HCT116 (cell line): ENCODE measurements at regions not wholly inside any gene's neighbourhood (a gene's known extent, or its start where the extent isn't known, plus 50 kb on each side); places are given as distances from the start of the nearest gene placed in this dataset.

Experiments used
- ATAC-seq: fragments of 200-7000 bp; cut with Tn5 transposase; 2 replicates; pipeline ENCODE4 v1.9.1; 2020; ENCODE audit warnings: mild to moderate bottlenecking, moderate library complexity
- BruUV-seq: library from RNA; stranded (reverse); fragments of 400-500 nt; replicated peaks from 2 replicates; lab custom pipeline; 2021; lab: Mats Ljungman, UMichigan
- CTCF ChIA-PET: fragments of 300-600 bp; sonication (Branson Sonifier 250); formaldehyde crosslinking; loops from one replicate; lab custom pipeline; 2021; ENCODE audit warnings: antibody characterized with exemption; lab: Charles Lee
- POLR2A ChIA-PET: fragments of 300-600, 350-600 bp; sonication (Branson Sonifier 250); formaldehyde crosslinking; loops from one replicate; lab custom pipeline; 2021; ENCODE audit warnings: antibody characterized with exemption; lab: Charles Lee
- RAD21 ChIA-PET, 2 experiments: fragments of 300-600 bp; sonication (Branson Sonifier 250); formaldehyde crosslinking; loops; one replicate each; lab custom pipeline; 2023; ENCODE audit warnings: low total read pairs in 2 of 2; ENCODE audit not compliant: uncharacterized antibody in 2 of 2, unreplicated experiment in 2 of 2, low non-redundant PET in 1 of 2; lab: Charles Lee
- DNase-seq: peaks from one replicate; pipeline ENCODE4 v3.0.0-alpha.2; 2010; ENCODE audit warnings: low read depth, low spot score
- H2AFZ ChIP-seq: fragments of 200-600 bp; shearing (Covaris generic), sonication (generic); 2 replicates; pipeline ENCODE4 v1.6.1; 2017; ENCODE audit warnings: low read depth, mixed run types, mixed read lengths, antibody characterized with exemption, low read length; ENCODE audit not compliant: poor library complexity, severe bottlenecking
- H3K27ac ChIP-seq: 2 replicates; pipeline ENCODE4 v1.5.1; 2012; ENCODE audit warnings: low read depth, low read length
- H3K27me3 ChIP-seq: fragments of 200-600 bp; sonication (generic); 2 replicates; pipeline ENCODE4 v1.6.1; 2016; ENCODE audit warnings: mixed run types, low read length, mixed read lengths; ENCODE audit not compliant: insufficient read depth
- H3K36me3 ChIP-seq, 2 experiments: fragments of 200-500 bp in 1 of 2; fragments of 200-600 bp in 1 of 2; sonication (Bioruptor generic) in 1 of 2; sonication (generic) in 1 of 2; 2 replicates each; pipeline versions ENCODE4 v1.5.1 to v1.6.1; 2014 to 2016; ENCODE audit warnings: low read length in 2 of 2, inconsistent platforms in 1 of 2, mixed read lengths in 1 of 2, mixed run types in 1 of 2; ENCODE audit not compliant: insufficient read depth in 2 of 2, control insufficient read depth in 1 of 2
- H3K4me1 ChIP-seq, 2 experiments: fragments of 200-600 bp in 1 of 2; sonication (generic) in 1 of 2; 2 replicates each; pipeline versions ENCODE4 v1.5.1 to v1.6.1; 2012 to 2017; ENCODE audit warnings: low read length in 2 of 2, inconsistent platforms in 1 of 2, mild to moderate bottlenecking in 1 of 2, mixed read lengths in 1 of 2, mixed run types in 1 of 2, moderate library complexity in 1 of 2; ENCODE audit not compliant: insufficient read depth in 2 of 2, control insufficient read depth in 1 of 2
- H3K4me2 ChIP-seq: fragments of 200-600 bp; sonication (generic); 2 replicates; pipeline ENCODE4 v1.6.1; 2017; ENCODE audit warnings: mixed run types, low read length, mixed read lengths
- H3K4me3 ChIP-seq, 2 experiments: fragments of 200-600 bp in 1 of 2; sonication (generic) in 1 of 2; replicated peaks in 1 of 2; 2 replicates each; pipeline ENCODE4 v1.5.1; 2011 to 2016; ENCODE audit warnings: low read length in 2 of 2, control low read depth in 1 of 2, low read depth in 1 of 2, mild to moderate bottlenecking in 1 of 2, mixed read lengths in 1 of 2, mixed run types in 1 of 2
- H3K79me2 ChIP-seq: fragments of 200-600 bp; sonication (generic); 2 replicates; pipeline ENCODE4 v1.6.1; 2017; ENCODE audit warnings: mild to moderate bottlenecking, mixed run types, low read length, moderate library complexity, mixed read lengths; ENCODE audit not compliant: insufficient read depth
- H3K9ac ChIP-seq: fragments of 200-600 bp; sonication (generic); 2 replicates; pipeline ENCODE4 v1.6.1; 2016; ENCODE audit warnings: low read length, mixed read lengths
- H3K9me2 ChIP-seq: fragments of 200-600 bp; sonication (generic), shearing (Covaris generic); 2 replicates; pipeline ENCODE4 v1.6.1; 2017; ENCODE audit warnings: mixed run types, mild to moderate bottlenecking, moderate library complexity; ENCODE audit not compliant: insufficient read depth
- H3K9me3 ChIP-seq, 2 experiments: fragments of 200-500 bp in 1 of 2; fragments of 200-600 bp in 1 of 2; sonication (Bioruptor generic) in 1 of 2; sonication (generic) in 1 of 2; 2 replicates each; pipeline ENCODE4 v1.6.1; 2014 to 2017; ENCODE audit warnings: low read length in 2 of 2, mixed read lengths in 2 of 2, inconsistent platforms in 1 of 2, low read depth in 1 of 2, mild to moderate bottlenecking in 1 of 2, mixed run types in 1 of 2, moderate library complexity in 1 of 2; ENCODE audit not compliant: control insufficient read depth in 1 of 2, insufficient read depth in 1 of 2
- H4K20me1 ChIP-seq: fragments of 200-600 bp; sonication (generic), shearing (Covaris generic); 2 replicates; pipeline ENCODE4 v1.6.1; 2017; ENCODE audit warnings: mixed run types, mild to moderate bottlenecking, moderate library complexity; ENCODE audit not compliant: insufficient read depth
- CBX3 ChIP-seq: IDR thresholded peaks from 2 replicates; pipeline ENCODE4 v1.6.1; 2012; ENCODE audit warnings: low read depth
- ELF1 ChIP-seq: IDR thresholded peaks from 2 replicates; pipeline ENCODE4 v1.6.1; 2012; ENCODE audit warnings: low read depth, borderline replicate concordance
- JUND ChIP-seq: IDR thresholded peaks from 2 replicates; pipeline ENCODE4 v1.6.1; 2012
- POLR2AphosphoS5 ChIP-seq: IDR thresholded peaks from 2 replicates; pipeline ENCODE4 v1.6.1; 2011; ENCODE audit warnings: mild to moderate bottlenecking, low read depth, low read length, moderate library complexity
- REST ChIP-seq: IDR thresholded peaks from 2 replicates; pipeline ENCODE4 v1.6.1; 2012; ENCODE audit warnings: low read depth
- SIN3A ChIP-seq: IDR thresholded peaks from 2 replicates; pipeline ENCODE4 v1.6.1; 2012; ENCODE audit warnings: low read depth
- TCF7L2 ChIP-seq: IDR thresholded peaks from 2 replicates; pipeline ENCODE4 v1.7.0; 2011; ENCODE audit warnings: borderline replicate concordance, inconsistent platforms; ENCODE audit not compliant: insufficient read depth, insufficient read length; ENCODE audit errors: extremely low read depth
- YY1 ChIP-seq: IDR thresholded peaks from 2 replicates; pipeline ENCODE4 v1.6.1; 2011; ENCODE audit warnings: low read length, low read depth, moderate library complexity, mild to moderate bottlenecking; ENCODE audit not compliant: insufficient replicate concordance; ENCODE audit errors: extremely low read depth
- ZNF274 ChIP-seq: fragments of 200-500 bp; sonication (Bioruptor generic); IDR thresholded peaks from 2 replicates; pipeline ENCODE4 v1.6.1; 2014; ENCODE audit warnings: mild to moderate bottlenecking, low read depth, low read length, inconsistent platforms
- intact Hi-C: fragments of 100-400 bp; cut with micrococcal nuclease; formaldehyde crosslinking; loops from 2 replicates; pipeline ENCODE4 v1.10.0; 2022
- TF ChIP-seq, protein P1 (sequence below), 3 experiments: fragments of 200-600 bp in 1 of 3; sonication (generic) in 1 of 3; IDR thresholded peaks in 2 of 3; conservative IDR thresholded peaks in 1 of 3; 2 replicates each; pipeline ENCODE4 v1.5.1; 2012 to 2017; ENCODE audit warnings: low read depth in 2 of 3, low read length in 2 of 3, antibody characterized with exemption in 1 of 3, borderline replicate concordance in 1 of 3, control low read depth in 1 of 3, mild to moderate bottlenecking in 1 of 3, mixed read lengths in 1 of 3, mixed run types in 1 of 3, moderate library complexity in 1 of 3; ENCODE audit not compliant: insufficient read depth in 1 of 3
- TF ChIP-seq, protein P2 (sequence below): IDR thresholded peaks from 2 replicates; pipeline ENCODE4 v1.6.1; 2012

DNA sequence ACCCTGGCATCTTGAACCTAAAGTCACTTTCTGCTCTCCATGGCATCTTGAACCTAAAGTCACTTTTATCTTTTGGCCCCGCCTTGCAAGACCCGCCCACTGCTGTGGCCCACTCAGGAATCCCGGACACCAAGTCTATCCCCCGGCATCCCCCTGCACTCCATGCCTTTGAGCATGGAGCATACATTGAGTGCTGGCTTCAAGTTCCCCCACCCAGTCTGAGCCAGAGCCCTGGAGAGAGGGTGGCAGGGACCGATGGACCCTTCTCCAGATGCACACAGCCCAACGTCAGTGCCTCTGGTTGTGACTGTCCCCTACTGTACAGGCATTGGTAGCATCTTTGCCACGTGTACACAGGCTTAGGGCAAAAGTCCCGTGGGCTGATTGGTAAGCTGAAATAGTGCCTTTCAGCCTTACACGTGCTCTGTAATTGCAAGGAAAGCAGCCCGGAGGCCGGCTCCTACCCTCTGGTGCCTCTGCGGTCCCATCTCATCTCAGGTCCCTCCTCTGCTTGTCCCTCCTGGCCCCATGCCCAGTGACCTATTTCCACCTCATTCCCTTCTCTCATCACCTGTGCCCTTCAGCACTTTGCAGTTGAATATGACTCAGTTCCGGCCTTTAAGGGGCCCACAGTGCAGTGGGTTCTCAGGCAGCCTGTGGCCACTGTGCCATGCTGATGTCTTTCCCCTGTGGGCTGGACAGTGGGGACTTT lies 154.0 kb downstream of the INHBB start:
- DNase-seq = no peak

DNA sequence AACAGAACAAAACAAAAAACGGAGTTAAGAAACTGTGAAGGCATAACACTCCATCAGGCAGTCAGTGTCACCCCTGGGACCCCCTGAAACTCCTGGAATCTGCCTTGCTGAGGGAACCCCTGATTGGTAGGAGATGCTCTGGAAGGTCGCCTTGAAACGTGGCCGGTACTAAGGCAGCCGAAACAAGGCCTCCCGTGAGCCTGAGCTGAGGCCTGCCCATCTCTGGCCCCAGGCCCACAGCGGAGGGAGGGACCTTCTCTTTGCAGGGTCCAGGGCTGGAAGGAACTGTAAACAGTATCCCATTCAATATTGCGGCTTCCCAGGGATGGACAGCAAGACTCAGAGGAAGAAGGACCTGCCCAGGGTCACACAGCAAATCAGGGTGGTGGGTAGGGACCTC lies 155.7 kb downstream of the INHBB start:
- H3K27ac ChIP-seq = no peak overlapping the region
- no peaks in the 10 kb centered on the region for H3K9me3 ChIP-seq
- H3K4me2 ChIP-seq = no peak overlapping the region
- H3K9me2 ChIP-seq = no peaks in the 10 kb centered on the region
- POLR2A ChIA-PET = no interaction called here
- H4K20me1 ChIP-seq = no peaks in the 10 kb centered on the region
- no peak overlapping the region for H2AFZ ChIP-seq
- no peaks in the 10 kb centered on the region for H3K27me3 ChIP-seq
- no peaks in the 10 kb centered on the region for H3K79me2 ChIP-seq
- no peaks in the 10 kb centered on the region; a peak in 1 of 4 replicates for H3K4me1 ChIP-seq
- BruUV-seq = no TSS peak
- ATAC-seq (no peak), DNase-seq (no peak)
- CTCF ChIA-PET = no interaction called here
- RAD21 ChIA-PET = no interaction called here
- no peaks in the 10 kb centered on the region for H3K36me3 ChIP-seq
- H3K4me3 ChIP-seq = no peak overlapping the region
- H3K9ac ChIP-seq = no peak overlapping the region
- intact Hi-C loops = no loop called here
- TF ChIP-seq CBX3 = no peak
- TF ChIP-seq ZNF274 = no peak
- TF ChIP-seq, protein P1, sequence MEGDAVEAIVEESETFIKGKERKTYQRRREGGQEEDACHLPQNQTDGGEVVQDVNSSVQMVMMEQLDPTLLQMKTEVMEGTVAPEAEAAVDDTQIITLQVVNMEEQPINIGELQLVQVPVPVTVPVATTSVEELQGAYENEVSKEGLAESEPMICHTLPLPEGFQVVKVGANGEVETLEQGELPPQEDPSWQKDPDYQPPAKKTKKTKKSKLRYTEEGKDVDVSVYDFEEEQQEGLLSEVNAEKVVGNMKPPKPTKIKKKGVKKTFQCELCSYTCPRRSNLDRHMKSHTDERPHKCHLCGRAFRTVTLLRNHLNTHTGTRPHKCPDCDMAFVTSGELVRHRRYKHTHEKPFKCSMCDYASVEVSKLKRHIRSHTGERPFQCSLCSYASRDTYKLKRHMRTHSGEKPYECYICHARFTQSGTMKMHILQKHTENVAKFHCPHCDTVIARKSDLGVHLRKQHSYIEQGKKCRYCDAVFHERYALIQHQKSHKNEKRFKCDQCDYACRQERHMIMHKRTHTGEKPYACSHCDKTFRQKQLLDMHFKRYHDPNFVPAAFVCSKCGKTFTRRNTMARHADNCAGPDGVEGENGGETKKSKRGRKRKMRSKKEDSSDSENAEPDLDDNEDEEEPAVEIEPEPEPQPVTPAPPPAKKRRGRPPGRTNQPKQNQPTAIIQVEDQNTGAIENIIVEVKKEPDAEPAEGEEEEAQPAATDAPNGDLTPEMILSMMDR (IDR thresholded peaks at IDR 0.05 in 2 of 3, conservative IDR thresholded peaks at IDR 0.05 in 1 of 3; ENCODE audit: borderline replicate concordance in 1 of 3, insufficient read depth in 1 of 3, low read depth in 2 of 3, low read length in 2 of 3) = no peak
- TF ChIP-seq JUND = no peak
- TF ChIP-seq ELF1 = no peak
- no peak for TF ChIP-seq YY1
- TF ChIP-seq POLR2AphosphoS5 = no peak
- no peak for TF ChIP-seq REST
- TF ChIP-seq SIN3A = no peak

More for the DNA sequence above, 154.0 kb downstream of the INHBB start:
- Histone ChIP-seq H3K4me2 (no peak overlapping the region), H3K9me2 (no peaks in the 10 kb centered on the region), H3K4me1 (no peaks in the 10 kb centered on the region; a peak in 1 of 4 replicates), H3K36me3 (no peaks in the 10 kb centered on the region), H3K9me3 (no peaks in the 10 kb centered on the region), H3K9ac (no peak overlapping the region), H3K4me3 (no peak overlapping the region), H2AFZ (no peak overlapping the region), H3K27me3 (no peaks in the 10 kb centered on the region)
- no TSS peak for BruUV-seq
- ATAC-seq = no peak
- TF ChIP-seq, protein P2, sequence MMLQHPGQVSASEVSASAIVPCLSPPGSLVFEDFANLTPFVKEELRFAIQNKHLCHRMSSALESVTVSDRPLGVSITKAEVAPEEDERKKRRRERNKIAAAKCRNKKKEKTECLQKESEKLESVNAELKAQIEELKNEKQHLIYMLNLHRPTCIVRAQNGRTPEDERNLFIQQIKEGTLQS = no peak
- peak; percentile 6 for TF ChIP-seq TCF7L2
- TF ChIP-seq, all 23 proteins: peak for 1
- RAD21 ChIA-PET = no interaction called here
- POLR2A ChIA-PET = no interaction called here
- Histone ChIP-seq H4K20me1 (no peaks in the 10 kb centered on the region), H3K27ac (no peak overlapping the region), H3K79me2 (no peaks in the 10 kb centered on the region)
- intact Hi-C loops = no loop called here
- CTCF ChIA-PET = interaction anchor here (1.0 kb wide), 1 partner anchor 21 kb away, joined by 3 read pairs; no protein-coding TSS in a partner anchor
